ENCODE measurements at regions not wholly inside any gene's neighbourhood (a gene's known extent, or its start where the extent isn't known, plus 50 kb on each side); places are given as distances from the start of the nearest gene placed in this dataset.

DNA sequence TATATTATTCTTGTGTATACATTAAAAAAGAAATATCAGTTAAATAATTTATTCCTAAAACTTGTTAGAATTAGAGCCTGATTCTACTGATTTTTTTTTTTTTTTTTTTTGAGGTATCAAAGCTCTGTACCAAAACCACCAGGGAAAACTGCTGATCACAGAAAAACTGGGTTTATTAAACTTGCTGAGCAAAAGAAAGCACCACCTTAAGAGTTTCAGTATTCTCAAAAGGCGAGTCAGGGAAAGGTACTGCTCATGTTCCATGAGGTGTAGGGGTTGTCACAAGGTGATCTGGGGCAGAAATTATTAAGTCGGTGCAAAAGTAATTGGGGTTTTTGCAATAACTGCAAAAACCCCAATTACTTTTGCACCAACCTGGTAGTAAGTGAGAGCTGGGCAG, 51.7 kb upstream of the KLF7 start (continued):
- TF ChIP-seq NR2C1 (IDR thresholded peaks at IDR 0.05) (no peak), NR2C1 (tag; IDR thresholded peaks at IDR 0.05) (no peak), HEY1 (CRISPR knock-in tag; IDR thresholded peaks at IDR 0.05; ENCODE audit: borderline replicate concordance) (no peak), FOXP4 (CRISPR knock-in tag; IDR thresholded peaks at IDR 0.05; ENCODE audit: borderline replicate concordance) (no peak), SRSF9 (IDR thresholded peaks at IDR 0.05; ENCODE audit: borderline replicate concordance, low read depth, low read length) (no peak), CREB3L1 (IDR thresholded peaks at IDR 0.05; ENCODE audit: borderline replicate concordance, low read depth) (no peak), ZNF717 (CRISPR knock-in tag; IDR thresholded peaks at IDR 0.05) (no peak), MTF1 (CRISPR knock-in tag; IDR thresholded peaks at IDR 0.05; ENCODE audit: borderline replicate concordance) (no peak)

DNA sequence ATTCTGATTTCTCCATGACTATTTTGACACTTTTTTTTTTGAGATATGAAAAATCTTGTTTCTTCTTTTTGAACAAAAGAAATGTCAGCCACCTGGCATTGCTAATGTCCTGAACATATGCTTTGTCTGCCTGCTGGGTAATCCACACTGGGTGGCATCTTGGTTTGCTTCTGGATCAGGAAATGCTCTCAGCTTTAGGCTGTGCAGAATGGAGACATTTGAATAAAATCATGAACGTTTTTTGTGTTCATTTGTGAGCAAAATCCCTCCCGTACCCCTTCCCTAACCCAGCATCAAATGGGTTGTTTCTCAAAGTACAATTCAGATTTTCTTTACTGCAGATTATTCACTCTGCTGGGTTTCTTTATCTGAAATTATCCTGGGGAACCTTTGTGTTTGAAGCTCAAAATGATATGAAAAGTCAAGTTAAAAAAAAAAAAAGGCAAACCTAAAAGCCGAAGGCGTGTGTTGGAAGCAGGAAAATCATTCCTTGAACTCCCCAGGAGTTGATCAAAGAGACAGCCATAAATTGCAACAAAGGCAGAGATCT, 53.4 kb upstream of the KLF7 start:
- H4K20me1 ChIP-seq (replicated peaks; ENCODE audit: control insufficient read depth, insufficient read depth, low read length): no peaks in the 10 kb centered on the region
- no TSS peak for BruUV-seq (replicated peaks)
- no peaks in the 10 kb centered on the region for H3K9me1 ChIP-seq (ENCODE audit: control insufficient read depth, insufficient read depth, low read length)
- intact Hi-C loops (cut with micrococcal nuclease) (no loop called here), in situ Hi-C loops (cut with MboI) (no loop called here)
- no peak overlapping the region for H3K4me3 ChIP-seq
- no peak overlapping the region for H3K27ac ChIP-seq (ENCODE audit: extremely low read depth, low read depth, low read length)
- FAIRE-seq (no peak), DNase-seq (ENCODE audit: extremely low read depth in 1 of 4, low spot score in 3 of 4) (no peak), ATAC-seq (no peak)
- no peaks in the 10 kb centered on the region for H3K9me3 ChIP-seq (replicated peaks; ENCODE audit: control insufficient read depth, insufficient read depth, low read depth, low read length)
- 7% methylated on average over 3 of the region's 4 CpGs for WGBS (ENCODE audit: insufficient coverage, low coverage, missing lambda C conversion rate)
- TF ChIP-seq, protein P1, sequence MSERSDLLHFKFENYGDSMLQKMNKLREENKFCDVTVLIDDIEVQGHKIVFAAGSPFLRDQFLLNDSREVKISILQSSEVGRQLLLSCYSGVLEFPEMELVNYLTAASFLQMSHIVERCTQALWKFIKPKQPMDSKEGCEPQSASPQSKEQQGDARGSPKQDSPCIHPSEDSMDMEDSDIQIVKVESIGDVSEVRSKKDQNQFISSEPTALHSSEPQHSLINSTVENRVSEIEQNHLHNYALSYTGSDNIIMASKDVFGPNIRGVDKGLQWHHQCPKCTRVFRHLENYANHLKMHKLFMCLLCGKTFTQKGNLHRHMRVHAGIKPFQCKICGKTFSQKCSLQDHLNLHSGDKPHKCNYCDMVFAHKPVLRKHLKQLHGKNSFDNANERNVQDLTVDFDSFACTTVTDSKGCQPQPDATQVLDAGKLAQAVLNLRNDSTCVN (CRISPR knock-in tag; IDR thresholded peaks at IDR 0.05): no peak
- TF ChIP-seq, protein P2, sequence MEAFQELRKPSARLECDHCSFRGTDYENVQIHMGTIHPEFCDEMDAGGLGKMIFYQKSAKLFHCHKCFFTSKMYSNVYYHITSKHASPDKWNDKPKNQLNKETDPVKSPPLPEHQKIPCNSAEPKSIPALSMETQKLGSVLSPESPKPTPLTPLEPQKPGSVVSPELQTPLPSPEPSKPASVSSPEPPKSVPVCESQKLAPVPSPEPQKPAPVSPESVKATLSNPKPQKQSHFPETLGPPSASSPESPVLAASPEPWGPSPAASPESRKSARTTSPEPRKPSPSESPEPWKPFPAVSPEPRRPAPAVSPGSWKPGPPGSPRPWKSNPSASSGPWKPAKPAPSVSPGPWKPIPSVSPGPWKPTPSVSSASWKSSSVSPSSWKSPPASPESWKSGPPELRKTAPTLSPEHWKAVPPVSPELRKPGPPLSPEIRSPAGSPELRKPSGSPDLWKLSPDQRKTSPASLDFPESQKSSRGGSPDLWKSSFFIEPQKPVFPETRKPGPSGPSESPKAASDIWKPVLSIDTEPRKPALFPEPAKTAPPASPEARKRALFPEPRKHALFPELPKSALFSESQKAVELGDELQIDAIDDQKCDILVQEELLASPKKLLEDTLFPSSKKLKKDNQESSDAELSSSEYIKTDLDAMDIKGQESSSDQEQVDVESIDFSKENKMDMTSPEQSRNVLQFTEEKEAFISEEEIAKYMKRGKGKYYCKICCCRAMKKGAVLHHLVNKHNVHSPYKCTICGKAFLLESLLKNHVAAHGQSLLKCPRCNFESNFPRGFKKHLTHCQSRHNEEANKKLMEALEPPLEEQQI (IDR thresholded peaks at IDR 0.05): no peak
- TF ChIP-seq ZNF444 (CRISPR knock-in tag; IDR thresholded peaks at IDR 0.05): no peak
- TF ChIP-seq BACH1 (tag; IDR thresholded peaks at IDR 0.05): no peak
- TF ChIP-seq ARID2 (IDR thresholded peaks at IDR 0.05): no peak
- TF ChIP-seq ZNF586 (CRISPR knock-in tag; conservative IDR thresholded peaks at IDR 0.05): no peak
- TF ChIP-seq ZNF143 (CRISPR knock-in tag; IDR thresholded peaks at IDR 0.05): no peak
- no peak for TF ChIP-seq DDX20 (tag; IDR thresholded peaks at IDR 0.05; ENCODE audit: low read depth)
- no peak overlapping the region for H3K9ac ChIP-seq (ENCODE audit: insufficient read depth in 1 of 2, low read depth in 2 of 2, low read length in 2 of 2)
- no peak overlapping the region for H2AFZ ChIP-seq (ENCODE audit: low read depth, low read length)
- H3K36me3 ChIP-seq (ENCODE audit: control insufficient read depth, insufficient read depth, low read length): no peaks in the 10 kb centered on the region
- POLR2A ChIA-PET: no interaction called here
- no peaks in the 10 kb centered on the region for H3K4me1 ChIP-seq (replicated peaks in 1 of 2; ENCODE audit: control insufficient read depth in 2 of 2, insufficient read depth in 2 of 2, low read length in 2 of 2)
- no peaks in the 10 kb centered on the region for H3K79me2 ChIP-seq (ENCODE audit: control insufficient read depth, insufficient read depth, low read length)
- CTCF ChIA-PET (ENCODE audit: low intra/inter-chr PET ratio): no interaction called here
- H3K4me2 ChIP-seq (ENCODE audit: insufficient read depth, low read length): no peak overlapping the region
- H3K27me3 ChIP-seq (ENCODE audit: control insufficient read depth in 2 of 2, insufficient read depth in 2 of 2, low read length in 2 of 2): peaks cover 0 to 4% of the 10 kb centered on the region in 2 experiments; a peak in 1 of 5 replicates

Measured in K562 (cell line).